ENCODE measurements at regions not wholly inside any gene's neighbourhood (a gene's known extent, or its start where the extent isn't known, plus 50 kb on each side); places are given as distances from the start of the nearest gene placed in this dataset.

GRCh38 chr13:54198911-54199310 lies 1170.3 kb downstream of the OLFM4 start:
- TF ChIP-seq CTCF (tag by site-specific recombination; IDR thresholded peaks at IDR 0.05) (no peak), TCF7L2 (IDR thresholded peaks at IDR 0.05; ENCODE audit: borderline replicate concordance, low read depth, low read length) (no peak), ELK4 (IDR thresholded peaks at IDR 0.05; ENCODE audit: borderline replicate concordance, low read depth, low read length) (no peak), ZNF707 (tag by site-specific recombination; IDR thresholded peaks at IDR 0.05) (no peak), YY1 (tag by site-specific recombination; IDR thresholded peaks at IDR 0.05) (no peak), ZNF558 (tag by site-specific recombination; IDR thresholded peaks at IDR 0.05) (no peak)
